WI38 (cell line): ENCODE measurements at regions not wholly inside any gene's neighbourhood (a gene's known extent, or its start where the extent isn't known, plus 50 kb on each side); places are given as distances from the start of the nearest gene placed in this dataset.
"Not testable (repeated sequence)": the region's sequence is repeated elsewhere in the genome, so short reads cannot be mapped to it uniquely, and the experiment has no call there.

Experiments
- H3K4me3 ChIP-seq: 2 replicates; pipeline ENCODE4 v1.5.1; 2011; ENCODE audit warnings: low read depth, mild to moderate bottlenecking, control low read depth, low read length
- TF ChIP-seq, protein P1 (sequence below): IDR thresholded peaks from 2 replicates; pipeline ENCODE4 v1.5.1; 2012; ENCODE audit warnings: low read depth, mild to moderate bottlenecking, control low read depth, low read length

DNA sequence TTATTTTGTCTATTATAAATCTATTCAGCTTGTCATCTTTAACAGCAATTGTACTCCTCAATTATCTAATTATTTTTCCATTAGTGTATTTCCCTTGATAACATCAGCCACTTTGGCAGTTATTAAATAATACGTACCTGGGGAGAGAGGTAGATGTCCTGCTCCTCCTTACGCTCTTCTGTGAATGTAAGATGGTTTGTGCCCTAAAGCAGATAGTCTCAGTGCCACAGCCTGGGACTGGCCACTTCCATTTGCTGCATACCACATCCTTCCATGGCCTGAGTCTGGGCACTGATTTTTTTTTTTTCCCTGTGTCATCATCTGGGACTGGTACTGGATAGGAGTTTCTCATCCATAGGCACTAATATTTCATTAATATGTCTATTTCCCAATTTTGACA, 632.4 kb upstream of the LRRTM4 start:
- TF ChIP-seq, protein P1, sequence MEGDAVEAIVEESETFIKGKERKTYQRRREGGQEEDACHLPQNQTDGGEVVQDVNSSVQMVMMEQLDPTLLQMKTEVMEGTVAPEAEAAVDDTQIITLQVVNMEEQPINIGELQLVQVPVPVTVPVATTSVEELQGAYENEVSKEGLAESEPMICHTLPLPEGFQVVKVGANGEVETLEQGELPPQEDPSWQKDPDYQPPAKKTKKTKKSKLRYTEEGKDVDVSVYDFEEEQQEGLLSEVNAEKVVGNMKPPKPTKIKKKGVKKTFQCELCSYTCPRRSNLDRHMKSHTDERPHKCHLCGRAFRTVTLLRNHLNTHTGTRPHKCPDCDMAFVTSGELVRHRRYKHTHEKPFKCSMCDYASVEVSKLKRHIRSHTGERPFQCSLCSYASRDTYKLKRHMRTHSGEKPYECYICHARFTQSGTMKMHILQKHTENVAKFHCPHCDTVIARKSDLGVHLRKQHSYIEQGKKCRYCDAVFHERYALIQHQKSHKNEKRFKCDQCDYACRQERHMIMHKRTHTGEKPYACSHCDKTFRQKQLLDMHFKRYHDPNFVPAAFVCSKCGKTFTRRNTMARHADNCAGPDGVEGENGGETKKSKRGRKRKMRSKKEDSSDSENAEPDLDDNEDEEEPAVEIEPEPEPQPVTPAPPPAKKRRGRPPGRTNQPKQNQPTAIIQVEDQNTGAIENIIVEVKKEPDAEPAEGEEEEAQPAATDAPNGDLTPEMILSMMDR: no peak

DNA sequence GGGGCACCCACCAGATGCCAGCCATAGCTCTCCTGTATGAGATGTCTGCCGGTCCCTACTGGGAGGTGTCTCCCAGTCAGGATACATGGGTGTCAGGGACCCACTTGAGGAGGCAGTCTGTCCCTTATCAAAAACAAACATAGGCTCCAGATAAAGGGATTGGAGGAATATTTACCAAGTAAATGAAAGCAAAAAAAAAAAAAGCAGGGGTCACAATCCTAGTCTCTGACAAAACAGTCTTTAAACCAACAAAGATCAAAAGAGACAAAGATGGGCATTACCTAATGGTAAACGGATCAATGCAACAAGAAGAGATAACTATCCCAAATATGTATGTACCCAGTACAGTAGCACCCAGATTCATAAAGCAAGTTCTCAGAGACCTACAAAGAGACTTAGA, 640.0 kb upstream of the LRRTM4 start:
- TF ChIP-seq, protein P1: no peak
- no peak overlapping the region for H3K4me3 ChIP-seq

More for the DNA sequence above, 632.4 kb upstream of the LRRTM4 start:
- no peak overlapping the region for H3K4me3 ChIP-seq

GRCh38 chr2:78172157-78172556, 650.0 kb upstream of the LRRTM4 start:
- not testable (repeated sequence) for H3K4me3 ChIP-seq

GRCh38 chr2:78175645-78176044, 653.5 kb upstream of the LRRTM4 start:
- H3K4me3 ChIP-seq: no peak overlapping the region
- TF ChIP-seq, protein P1: no peak

GRCh38 chr2:78201064-78201575, 678.9 kb upstream of the LRRTM4 start:
- H3K4me3 ChIP-seq: no peak overlapping the region
- TF ChIP-seq, protein P1: no peak

DNA sequence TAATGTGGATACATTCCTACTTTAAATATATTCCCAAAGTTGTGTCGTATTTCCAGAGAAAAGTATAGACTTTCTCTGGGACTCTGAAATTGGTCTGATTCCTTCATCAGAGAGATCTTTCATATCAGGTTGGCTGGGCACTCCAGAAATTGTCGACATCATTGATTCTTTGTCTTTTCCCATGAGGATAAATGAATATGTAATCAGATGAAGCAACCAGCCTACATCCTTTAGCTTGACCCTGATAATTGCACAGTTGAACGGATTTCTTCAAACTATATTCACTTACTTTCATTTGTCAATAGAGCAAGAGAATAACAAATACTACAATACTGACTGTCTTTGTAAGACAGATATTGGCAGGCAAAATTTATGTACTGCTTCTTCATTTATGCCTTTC, 680.2 kb upstream of the LRRTM4 start:
- TF ChIP-seq, protein P1: no peak
- no peak overlapping the region for H3K4me3 ChIP-seq

- TF ChIP-seq, protein P1: no peak
- H3K4me3 ChIP-seq: no peak overlapping the region
These were observed 681.0 kb upstream of the LRRTM4 start for GRCh38 chr2:78202986-78203670.

DNA sequence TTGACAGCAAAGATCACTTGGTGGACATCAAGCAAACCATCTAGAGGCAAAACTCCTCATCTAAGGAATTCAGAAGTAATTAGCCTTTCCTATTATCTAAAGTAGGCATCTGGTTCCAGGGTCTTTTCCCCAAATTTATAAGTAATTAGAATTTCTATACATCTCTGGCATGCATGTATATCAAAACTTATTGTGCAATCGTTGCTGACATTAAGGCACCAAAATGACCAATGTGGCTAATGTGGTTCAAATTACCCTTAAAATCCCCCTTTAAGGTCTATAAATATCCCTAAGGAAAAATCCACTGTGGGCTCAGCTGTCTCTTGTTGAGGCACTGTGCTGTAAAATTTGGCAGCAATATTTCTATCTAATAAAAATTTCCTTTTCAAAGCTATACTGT, 695.9 kb upstream of the LRRTM4 start:
- no peak overlapping the region for H3K4me3 ChIP-seq
- TF ChIP-seq, protein P1: no peak
